ENCODE measurements at regions not wholly inside any gene's neighbourhood (a gene's known extent, or its start where the extent isn't known, plus 50 kb on each side); places are given as distances from the start of the nearest gene placed in this dataset.

GRCh38 chr4:13851085-13851940 lies 223.8 kb upstream of the BOD1L1 start:
- DNase-seq (ENCODE audit: low spot score) = no peak

- no peak for DNase-seq (ENCODE audit: low spot score)
Observed at GRCh38 chr4:13852411-13852810, 224.9 kb upstream of the BOD1L1 start.

DNA sequence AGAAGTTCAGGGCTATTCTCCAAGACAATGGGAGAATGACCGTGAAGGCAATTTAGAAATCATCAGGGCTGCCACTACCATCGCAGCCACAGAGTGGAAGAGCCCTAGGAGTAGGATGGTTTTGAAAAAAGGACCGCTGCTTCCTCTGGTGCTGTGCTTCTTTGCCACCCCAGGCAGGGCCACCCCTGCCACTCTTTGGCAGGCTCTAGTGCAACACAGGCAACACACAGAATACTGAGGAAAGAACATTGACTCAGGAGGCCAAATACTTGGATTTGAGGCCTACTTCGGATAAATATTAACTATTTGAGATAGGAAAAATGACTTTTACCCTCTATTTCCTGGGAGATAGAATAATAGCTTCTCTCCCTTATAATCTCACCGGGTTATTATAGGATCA lies 228.9 kb upstream of the BOD1L1 start:
- DNase-seq (ENCODE audit: low spot score) = no peak

DNA sequence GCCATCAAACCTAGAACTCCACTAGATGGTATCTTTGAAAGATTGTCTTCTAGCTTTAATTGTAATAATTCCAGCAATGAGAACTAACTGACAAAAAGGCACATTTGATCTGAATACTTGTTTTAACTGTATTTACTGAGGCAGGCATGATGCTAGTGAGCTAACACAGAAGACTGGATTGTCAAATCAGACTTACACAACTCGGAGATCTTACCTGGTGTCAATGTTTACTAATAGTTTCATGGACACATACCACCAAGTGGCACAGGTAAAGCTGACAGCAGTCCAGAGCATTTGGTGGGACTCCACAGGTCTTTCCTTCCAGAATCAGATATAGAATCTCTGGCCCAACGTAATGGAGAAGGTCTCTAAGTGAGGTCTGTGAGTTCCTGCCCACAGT lies 229.9 kb upstream of the BOD1L1 start:
- no peak for DNase-seq (ENCODE audit: low spot score)

GRCh38 chr4:13857800-13858199 lies 230.3 kb upstream of the BOD1L1 start:
- no peak for DNase-seq (ENCODE audit: low spot score)

DNA sequence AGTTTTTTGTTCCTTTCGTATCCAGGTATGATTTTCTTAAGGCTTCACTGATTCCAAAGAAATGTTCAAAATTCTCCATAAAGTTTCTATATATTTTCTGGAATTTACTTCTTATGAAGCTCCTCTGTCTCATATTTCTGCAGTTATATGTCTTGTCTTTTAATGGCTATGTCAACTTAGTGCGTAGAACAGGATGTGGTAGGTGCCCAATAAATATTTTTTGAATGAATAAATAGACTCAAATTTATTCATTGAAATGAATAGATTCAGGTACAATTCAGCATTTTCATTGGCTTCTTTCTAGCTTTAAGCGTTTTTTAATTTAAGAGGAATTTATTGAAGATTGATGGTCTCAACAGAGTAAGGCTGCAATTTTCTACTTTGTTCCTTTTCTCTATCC lies 231.9 kb upstream of the BOD1L1 start:
- DNase-seq (ENCODE audit: low spot score) = no peak

DNA sequence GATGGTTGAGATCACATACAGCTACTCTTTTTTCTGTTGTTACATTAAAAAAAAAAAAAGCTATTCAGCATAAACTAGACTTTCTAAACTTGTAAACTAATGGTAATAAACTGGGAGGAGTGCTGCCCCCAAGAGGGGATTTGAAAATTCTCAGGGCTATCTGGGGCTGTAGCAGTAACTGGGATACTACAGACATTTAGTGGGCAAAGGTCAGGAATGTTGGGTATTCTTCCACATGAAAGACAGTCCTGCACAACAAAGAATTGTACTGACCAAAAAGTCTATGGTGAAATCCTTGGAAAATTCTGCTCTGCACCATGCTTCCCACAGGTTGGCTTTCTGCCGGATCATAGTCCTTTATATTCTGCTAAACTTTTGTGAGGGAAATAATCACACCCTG lies 232.6 kb upstream of the BOD1L1 start:
- no peak for DNase-seq (ENCODE audit: low spot score)

- DNase-seq (ENCODE audit: low spot score) = no peak
Observed at GRCh38 chr4:13865871-13866669, 238.5 kb upstream of the BOD1L1 start.

GRCh38 chr4:13866881-13867280 lies 239.4 kb upstream of the BOD1L1 start:
- DNase-seq (ENCODE audit: low spot score) = no peak

- no peak for DNase-seq (ENCODE audit: low spot score)
Observed at GRCh38 chr4:13872155-13872554, 244.6 kb upstream of the BOD1L1 start.

DNA sequence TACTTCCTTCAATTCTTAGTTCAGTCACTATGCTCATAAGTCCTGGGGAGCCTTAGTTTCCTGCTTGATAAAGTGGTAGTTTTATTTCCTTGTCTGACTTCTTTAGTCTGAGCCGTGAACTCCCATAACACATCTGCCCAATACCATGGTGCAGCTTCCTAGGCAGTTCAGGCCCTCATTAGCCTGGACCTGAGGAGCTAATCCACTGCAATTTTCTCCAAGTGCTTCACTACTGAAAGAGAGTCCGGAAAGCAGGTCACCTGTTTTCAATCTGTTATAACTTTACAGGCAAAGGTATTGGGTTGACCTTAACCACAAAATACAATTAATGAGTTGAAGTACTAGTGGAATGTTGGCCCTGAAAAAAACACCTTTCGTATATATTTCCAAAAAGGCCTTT lies 245.4 kb upstream of the BOD1L1 start:
- no peak for DNase-seq (ENCODE audit: low spot score)

- DNase-seq (ENCODE audit: low spot score) = no peak
Observed at GRCh38 chr4:13875181-13875580, 247.7 kb upstream of the BOD1L1 start.

DNA sequence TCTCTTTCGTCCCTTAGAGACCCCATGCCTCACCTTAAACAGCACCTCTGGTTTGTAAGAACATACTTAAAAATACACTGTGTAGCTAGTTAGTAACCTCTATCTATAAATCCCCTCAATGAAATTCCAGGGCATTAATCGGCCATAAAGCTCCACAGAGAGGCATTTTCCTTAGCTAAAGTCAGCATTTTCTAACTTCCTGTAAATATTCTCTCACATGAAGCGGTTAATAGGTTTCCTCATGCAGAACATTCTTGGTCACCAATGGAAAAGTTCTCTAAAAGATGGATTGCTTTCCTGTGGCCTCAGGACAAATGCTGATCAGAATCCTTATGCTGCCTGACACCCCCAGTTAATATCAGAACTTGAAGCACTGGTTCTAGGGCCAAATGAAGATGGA lies 248.6 kb upstream of the BOD1L1 start:
- no peak for DNase-seq (ENCODE audit: low spot score)

GRCh38 chr4:13876940-13877339 lies 249.4 kb upstream of the BOD1L1 start:
- DNase-seq (ENCODE audit: low spot score) = no peak

GRCh38 chr4:13877626-13878025 lies 250.1 kb upstream of the BOD1L1 start:
- DNase-seq (ENCODE audit: low spot score) = no peak

- DNase-seq (ENCODE audit: low spot score) = no peak
Observed at GRCh38 chr4:13881892-13882291, 254.4 kb upstream of the BOD1L1 start.

DNA sequence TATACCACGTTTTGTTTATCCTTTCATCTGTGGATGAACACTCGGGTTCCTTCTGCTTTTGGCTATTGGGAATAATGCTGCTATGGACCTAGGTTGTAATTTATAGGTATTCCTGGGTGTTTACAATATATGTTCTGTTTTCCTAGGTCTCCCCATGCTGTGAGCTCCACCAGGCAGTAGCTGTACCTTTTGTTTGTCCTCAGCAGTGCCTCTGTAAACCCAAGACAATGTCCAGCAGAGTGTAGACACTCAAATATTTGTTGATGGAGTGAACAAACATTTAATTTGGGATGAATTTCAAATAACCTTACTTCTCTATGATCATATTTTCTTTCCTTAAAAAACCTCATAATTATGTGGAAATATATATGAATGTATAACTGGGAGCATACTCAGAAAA lies 259.5 kb upstream of the BOD1L1 start:
- no peak for DNase-seq (ENCODE audit: low spot score)

DNA sequence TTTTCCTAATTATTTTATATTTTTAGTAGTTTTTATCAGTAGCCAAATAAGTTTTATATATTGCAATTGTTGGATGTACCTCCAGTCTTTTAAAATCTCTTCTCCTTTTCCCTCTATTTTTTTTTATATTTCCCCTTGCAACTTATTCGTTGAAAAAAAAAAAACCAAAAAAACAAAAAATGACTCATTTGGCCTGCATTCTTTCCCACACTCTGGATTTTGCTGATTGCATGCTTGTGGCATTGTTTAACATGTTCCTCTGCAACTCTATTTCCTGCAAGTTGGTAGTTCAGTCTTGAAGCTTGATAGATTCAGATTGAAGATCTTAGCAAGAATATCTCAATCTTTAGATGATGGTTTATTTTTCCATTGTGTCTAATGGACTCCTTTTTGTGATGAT lies 260.6 kb upstream of the BOD1L1 start:
- no peak for DNase-seq (ENCODE audit: low spot score)

DNA sequence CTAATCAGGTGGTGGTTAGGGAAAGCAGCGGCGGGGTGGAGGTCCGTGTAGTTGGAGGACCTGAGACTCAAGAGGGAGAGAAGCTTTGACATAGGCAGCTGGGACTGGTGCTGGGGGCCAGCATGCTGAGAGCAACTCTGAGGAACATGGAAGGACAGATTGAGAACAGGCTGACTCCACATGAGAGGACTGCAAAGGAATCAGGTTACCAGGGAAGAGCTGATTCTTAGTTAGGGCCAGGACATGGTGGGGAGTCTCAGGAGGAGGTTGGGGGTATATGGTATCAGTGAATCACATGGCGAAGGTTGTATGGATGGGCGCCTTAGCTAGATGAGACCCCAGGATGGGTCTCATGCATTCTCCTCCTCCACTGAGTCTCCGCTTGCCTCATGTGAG lies 264.0 kb upstream of the BOD1L1 start:
- no peak for DNase-seq (ENCODE audit: low spot score)

GRCh38 chr4:13892739-13893105 lies 265.2 kb upstream of the BOD1L1 start:
- DNase-seq (ENCODE audit: low spot score) = no peak

DNA sequence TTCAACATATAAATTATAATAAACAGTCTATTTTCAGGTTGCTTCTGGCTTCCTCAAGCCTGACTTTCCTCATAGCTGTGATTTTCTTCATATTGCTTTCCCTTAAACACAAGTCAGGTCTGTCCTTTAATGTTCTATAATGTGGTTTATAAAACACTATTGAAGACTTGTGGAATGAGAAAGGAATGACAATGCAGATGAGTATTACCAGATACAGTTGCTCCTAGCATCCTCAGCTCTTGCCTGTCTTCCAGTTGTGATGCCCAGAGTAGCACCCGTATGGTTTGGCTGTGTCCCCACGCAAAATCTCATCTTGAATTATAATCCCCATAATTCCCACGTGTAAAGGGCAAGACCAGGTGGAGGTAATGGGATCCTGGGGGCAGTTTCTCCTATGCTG lies 265.7 kb upstream of the BOD1L1 start:
- no peak for DNase-seq (ENCODE audit: low spot score)

- no peak for DNase-seq (ENCODE audit: low spot score)
Observed at GRCh38 chr4:13893987-13894386, 266.5 kb upstream of the BOD1L1 start.

DNA sequence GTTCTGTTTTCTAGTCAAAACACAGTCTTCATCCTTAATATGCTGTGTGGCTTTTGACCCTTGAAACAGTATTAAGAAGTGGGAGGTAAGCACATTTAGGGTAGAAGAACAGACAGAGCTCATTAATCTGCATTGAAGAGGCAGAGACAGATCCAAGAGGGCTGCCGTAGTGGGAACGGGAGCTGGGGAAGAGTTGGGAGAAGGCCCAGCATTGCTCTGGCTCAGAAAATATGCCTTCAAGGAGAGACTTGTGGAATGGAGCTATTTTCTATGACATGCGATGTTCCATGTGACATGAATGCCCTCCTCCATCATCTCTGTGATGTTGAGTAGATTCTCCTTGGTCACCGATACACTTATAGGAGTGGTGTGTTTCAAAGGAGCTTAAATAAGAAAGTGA lies 273.3 kb upstream of the BOD1L1 start:
- DNase-seq (ENCODE audit: low spot score) = no peak

- no peak for DNase-seq (ENCODE audit: low spot score)
Observed at GRCh38 chr4:13902146-13902545, 274.6 kb upstream of the BOD1L1 start.
